A549 (cell line): ENCODE measurements at regions not wholly inside any gene's neighbourhood (a gene's known extent, or its start where the extent isn't known, plus 50 kb on each side); places are given as distances from the start of the nearest gene placed in this dataset.

Experiments
- ATAC-seq, 2 experiments: fragments of 200-7000 bp in 1 of 2; fragments of >200 bp in 1 of 2; cut with Nextera tagmentation in 1 of 2; cut with Tn5 transposase in 1 of 2; 3 replicates each; pipeline versions ENCODE4 v1.8.0 to v1.9.1; 2018 to 2020; ENCODE audit warnings: mild to moderate bottlenecking in 1 of 2, moderate library complexity in 1 of 2
- CTCF ChIA-PET: fragments of 300-600 bp; sonication (Branson Sonifier 250); formaldehyde crosslinking; extraction: SDS; loops from one replicate; lab custom pipeline; 2021; ENCODE audit warnings: antibody characterized with exemption, inconsistent platforms; lab: Yijun Ruan, JAX
- POLR2A ChIA-PET: fragments of 350-600 bp; formaldehyde crosslinking; extraction: SDS; loops from one replicate; lab custom pipeline; 2021; ENCODE audit warnings: antibody characterized with exemption, inconsistent platforms; lab: Yijun Ruan, JAX
- DNase-seq, 2 experiments: peaks; one replicate each; pipeline versions ENCODE4 v3.0.0 to v3.0.0-alpha.2; 2011 to 2016; ENCODE audit warnings: low read depth in 1 of 2, low spot score in 1 of 2
- FAIRE-seq: peaks from 2 replicates; lab custom pipeline; 2011; peaks lifted over from hg19 to GRCh38; lab: Jason Lieb, UNC
- H3K27ac ChIP-seq, 2 experiments: fragments of >200 bp; sonication (Bioruptor Twin); formaldehyde crosslinking; 3 replicates each; pipeline ENCODE4 v1.5.1; 2016 to 2017
- H3K4me1 ChIP-seq: fragments of >200 bp; sonication (Bioruptor Twin); formaldehyde crosslinking; 3 replicates; pipeline ENCODE4 v1.6.1; 2016
- H3K4me2 ChIP-seq: fragments of >200 bp; sonication (Bioruptor Twin); formaldehyde crosslinking; 3 replicates; pipeline ENCODE4 v1.6.1; 2016
- H3K4me3 ChIP-seq: fragments of >200 bp; sonication (Bioruptor Twin); formaldehyde crosslinking; 3 replicates; pipeline ENCODE4 v1.5.1; 2016
- H3K9me3 ChIP-seq: fragments of >200 bp; sonication (Bioruptor Twin); formaldehyde crosslinking; 3 replicates; pipeline ENCODE4 v1.6.1; 2016
- CBX2 ChIP-seq: fragments of 200-600 bp; sonication (generic); IDR thresholded peaks from 2 replicates; pipeline ENCODE4 v1.6.1; 2016; ENCODE audit warnings: low read depth, mild to moderate bottlenecking, borderline replicate concordance
- CBX8 ChIP-seq: fragments of 200-600 bp; sonication (generic); IDR thresholded peaks from 2 replicates; pipeline ENCODE4 v1.6.1; 2016
- CEBPB ChIP-seq, 2 experiments: fragments of >200 bp in 1 of 2; sonication (Bioruptor Twin) in 1 of 2; formaldehyde crosslinking in 1 of 2; IDR thresholded peaks; 2 replicates each; pipeline ENCODE4 v1.6.1; 2012 to 2016
- CHD2 ChIP-seq: fragments of 150-350 bp; IDR thresholded peaks from 2 replicates; pipeline ENCODE4 v1.6.1; 2014; ENCODE audit warnings: low read length; ENCODE audit not compliant: partially characterized antibody
- E2F6 ChIP-seq: IDR thresholded peaks from 2 replicates; pipeline ENCODE4 v1.6.1; 2012; ENCODE audit warnings: low read depth, borderline replicate concordance
- EP300 ChIP-seq, 2 experiments: fragments of >200 bp; sonication (Bioruptor Twin); formaldehyde crosslinking; IDR thresholded peaks; 2 replicates in 1 of 2; 3 replicates in 1 of 2; pipeline ENCODE4 v1.6.1; 2016 to 2017
- FOSB ChIP-seq: fragments of 250-450 bp; sonication (Bioruptor Pico); IDR thresholded peaks from 2 replicates; pipeline ENCODE4 v1.5.0; 2020; ENCODE audit warnings: mild to moderate bottlenecking, moderate library complexity
- FOSL2 ChIP-seq, 2 experiments: fragments of 450-650 bp in 1 of 2; fragments of >200 bp in 1 of 2; sonication (Bioruptor Twin) in 1 of 2; formaldehyde crosslinking; IDR thresholded peaks; 2 replicates each; pipeline versions ENCODE4 v1.5.0 to v1.6.1; 2016 to 2020; ENCODE audit warnings: mild to moderate bottlenecking in 1 of 2, moderate library complexity in 1 of 2
- HDAC2 ChIP-seq: fragments of 200-600 bp; sonication (generic); IDR thresholded peaks from 2 replicates; pipeline ENCODE4 v1.6.1; 2016
- HOXB13 ChIP-seq: fragments of 250-450 bp; sonication (Bioruptor Pico); IDR thresholded peaks from 2 replicates; pipeline ENCODE4 v1.5.0; 2020; ENCODE audit warnings: low read depth, mild to moderate bottlenecking, moderate library complexity
- JUNB ChIP-seq: fragments of >200 bp; sonication (Bioruptor Twin); formaldehyde crosslinking; IDR thresholded peaks from 2 replicates; pipeline ENCODE4 v1.6.1; 2016
- MAFK ChIP-seq: fragments of 450-650 bp; IDR thresholded peaks from 2 replicates; pipeline ENCODE4 v1.6.1; 2014; ENCODE audit not compliant: partially characterized antibody
- MAX ChIP-seq: IDR thresholded peaks from 2 replicates; pipeline ENCODE4 v1.6.1; 2012
- MAZ ChIP-seq: fragments of 150-350 bp; IDR thresholded peaks from 2 replicates; pipeline ENCODE4 v1.6.1; 2014; ENCODE audit warnings: antibody characterized with exemption, low read depth, low read length, borderline replicate concordance
- MYC ChIP-seq: IDR thresholded peaks from 2 replicates; pipeline ENCODE4 v1.6.1; 2012; ENCODE audit warnings: mild to moderate bottlenecking, inconsistent platforms, low read length, improper control_type of control experiment, borderline replicate concordance
- NFE2L2 ChIP-seq: fragments of 150-350 bp; conservative IDR thresholded peaks from 2 replicates; pipeline ENCODE4 v1.6.1; 2014; ENCODE audit warnings: low read length
- NPAS2 ChIP-seq: fragments of 250-450 bp; sonication (Bioruptor Pico); IDR thresholded peaks from 2 replicates; pipeline ENCODE4 v1.8.0; 2022; ENCODE audit warnings: mild to moderate bottlenecking, moderate library complexity, borderline replicate concordance
- POLR2A ChIP-seq: IDR thresholded peaks from 2 replicates; pipeline ENCODE4 v1.6.1; 2012; ENCODE audit warnings: mild to moderate bottlenecking, low read length
- POLR2AphosphoS2 ChIP-seq: conservative IDR thresholded peaks from 2 replicates; pipeline ENCODE4 v1.6.1; 2012; ENCODE audit warnings: low read length, improper control_type of control experiment, inconsistent platforms
- RAD21 ChIP-seq, 2 experiments: fragments of >200 bp in 1 of 2; sonication (Bioruptor Twin) in 1 of 2; formaldehyde crosslinking in 1 of 2; IDR thresholded peaks in 1 of 2; conservative IDR thresholded peaks in 1 of 2; 2 replicates in 1 of 2; 3 replicates in 1 of 2; pipeline ENCODE4 v1.6.1; 2012 to 2018; ENCODE audit warnings: inconsistent platforms in 1 of 2
- RFX5 ChIP-seq: fragments of 450-650 bp; IDR thresholded peaks from 2 replicates; pipeline ENCODE4 v1.7.1; 2014; ENCODE audit warnings: antibody characterized with exemption, mild to moderate bottlenecking, moderate library complexity
- ZC3H11A ChIP-seq: fragments of 450-650 bp; IDR thresholded peaks from 2 replicates; pipeline ENCODE4 v1.6.1; 2014; ENCODE audit warnings: antibody characterized with exemption, mild to moderate bottlenecking
- ZNF302 ChIP-seq: fragments of 250-450 bp; sonication (Bioruptor Pico); IDR thresholded peaks from 2 replicates; pipeline ENCODE4 v1.9.0; 2021; ENCODE audit warnings: inconsistent platforms, mild to moderate bottlenecking, moderate library complexity
- WGBS: methylation state at CpG from one replicate; pipeline ENCODE4 v1.1.6; 2017; ENCODE audit errors: missing lambda C conversion rate; 5-methylcytosine and 5-hydroxymethylcytosine counted together
- TF ChIP-seq, protein P1 (sequence below): fragments of 250-450 bp; sonication (Bioruptor Pico); IDR thresholded peaks from 2 replicates; pipeline ENCODE4 v1.5.0; 2020; ENCODE audit warnings: low read depth, mild to moderate bottlenecking, moderate library complexity
- TF ChIP-seq, protein P2 (sequence below): fragments of >200 bp; sonication (Bioruptor Twin); formaldehyde crosslinking; IDR thresholded peaks from 3 replicates; pipeline ENCODE4 v1.6.1; 2016

DNA sequence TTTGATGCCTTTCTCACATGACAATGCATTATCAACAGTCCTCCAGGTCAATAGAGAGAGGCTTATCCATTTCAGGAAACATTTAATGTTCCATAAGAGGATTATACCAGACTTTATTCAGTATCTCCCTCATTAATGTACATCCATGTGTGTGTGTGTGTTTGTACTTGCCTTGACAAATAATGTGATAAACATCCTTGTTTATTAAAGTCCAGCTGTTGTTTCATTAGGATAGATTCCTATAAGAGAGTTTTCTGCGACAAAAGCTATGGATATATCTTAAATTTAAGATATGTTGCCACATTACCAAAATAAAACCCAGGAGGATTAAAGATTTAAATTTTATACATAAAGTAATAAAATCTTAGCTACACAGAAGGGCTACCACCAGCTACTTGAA lies 492.6 kb downstream of the TOX3 start:
- TF ChIP-seq MAX (no peak), ZNF302 (CRISPR knock-in tag) (no peak), RAD21 (conservative IDR thresholded peaks at IDR 0.05 in 1 of 2, IDR thresholded peaks at IDR 0.05 in 1 of 2) (no peak), E2F6 (no peak), RFX5 (no peak), CBX8 (no peak), HOXB13 (CRISPR knock-in tag) (no peak), CBX2 (no peak), FOSB (CRISPR knock-in tag) (no peak), HDAC2 (no peak), EP300 (IDR thresholded peaks at IDR 0.05) (no peak)
- TF ChIP-seq, protein P1, sequence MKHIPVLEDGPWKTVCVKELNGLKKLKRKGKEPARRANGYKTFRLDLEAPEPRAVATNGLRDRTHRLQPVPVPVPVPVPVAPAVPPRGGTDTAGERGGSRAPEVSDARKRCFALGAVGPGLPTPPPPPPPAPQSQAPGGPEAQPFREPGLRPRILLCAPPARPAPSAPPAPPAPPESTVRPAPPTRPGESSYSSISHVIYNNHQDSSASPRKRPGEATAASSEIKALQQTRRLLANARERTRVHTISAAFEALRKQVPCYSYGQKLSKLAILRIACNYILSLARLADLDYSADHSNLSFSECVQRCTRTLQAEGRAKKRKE (CRISPR knock-in tag), result no peak
- CTCF ChIA-PET, result no interaction called here
- no peak overlapping the region for H3K4me2 ChIP-seq
- WGBS, result 0% methylated on average over 1 of the region's 1 CpG
- FAIRE-seq, result no peak
- POLR2A ChIA-PET, result no interaction called here
- no peaks in the 10 kb centered on the region for H3K4me1 ChIP-seq
- no peak for DNase-seq
- no peak overlapping the region for H3K4me3 ChIP-seq
- no peaks in the 10 kb centered on the region for H3K9me3 ChIP-seq
- ATAC-seq, result no peak
- H3K27ac ChIP-seq, result no peak overlapping the region

- ChIA-PET POLR2A (no interaction called here), CTCF (interaction anchor here (1.6 kb wide), 1 partner anchor 23 kb away, joined by 3 read pairs; no protein-coding TSS in a partner anchor)
- no peaks in the 10 kb centered on the region for H3K9me3 ChIP-seq
- TF ChIP-seq MAX, result no peak
- TF ChIP-seq MAZ, result no peak
- TF ChIP-seq CEBPB (IDR thresholded peaks at IDR 0.05), result no peak
- TF ChIP-seq POLR2A, result no peak
- H3K27ac ChIP-seq, result no peak overlapping the region
- H3K4me1 ChIP-seq, result no peaks in the 10 kb centered on the region
- H3K4me2 ChIP-seq, result no peak overlapping the region
- FAIRE-seq, result no peak
- no peak overlapping the region for H3K4me3 ChIP-seq
- DNase-seq, result no peak
- no peak for ATAC-seq
Measured at GRCh38 chr16:52052818-52053217, 494.1 kb downstream of the TOX3 start.

DNA sequence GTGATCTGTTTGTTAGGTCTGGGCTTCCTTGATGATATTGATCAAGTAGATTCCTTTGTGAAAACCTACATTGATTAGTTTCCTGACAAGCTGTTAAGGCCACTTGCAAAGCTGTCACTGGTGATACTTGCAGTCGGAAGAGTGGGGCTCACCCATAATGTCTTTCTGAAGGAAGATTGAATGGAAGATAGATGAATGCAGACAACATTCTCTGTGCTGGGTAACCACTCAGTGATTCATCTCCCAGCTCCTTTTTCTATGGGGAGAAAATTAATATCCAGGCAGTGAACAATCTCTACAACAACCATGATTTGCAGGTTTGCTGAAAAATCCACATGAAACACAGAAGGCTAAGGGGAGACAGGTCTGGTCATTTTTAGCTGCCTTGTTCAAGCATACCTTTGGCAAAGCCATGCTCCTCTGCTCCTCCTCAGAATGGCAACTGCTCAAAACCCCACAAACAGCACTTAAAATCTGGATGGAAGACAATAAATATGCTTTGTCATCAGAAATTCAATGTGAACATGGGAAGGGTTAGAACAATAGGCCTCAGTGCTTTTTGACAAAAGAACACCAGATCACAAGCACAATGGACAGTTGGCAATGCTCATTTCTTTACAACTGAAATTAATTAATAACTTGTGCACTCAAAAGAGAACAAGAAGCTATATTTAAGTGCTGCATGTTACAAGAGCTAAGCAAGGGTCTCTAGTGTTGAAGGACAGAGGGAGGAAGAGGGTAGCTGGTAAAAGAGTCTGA lies 495.4 kb downstream of the TOX3 start:
- no peak for FAIRE-seq
- no peak for TF ChIP-seq MYC
- TF ChIP-seq MAFK, result peak; percentile 87
- Histone ChIP-seq H3K4me2 (no peak overlapping the region), H3K27ac (no peak overlapping the region), H3K4me1 (no peaks in the 10 kb centered on the region), H3K9me3 (no peaks in the 10 kb centered on the region), H3K4me3 (no peak overlapping the region)
- no peak for DNase-seq
- no peak for ATAC-seq
- ChIA-PET POLR2A (no interaction called here), CTCF (no interaction called here)
- 62% methylated on average over 1 of the region's 1 CpG for WGBS

DNA sequence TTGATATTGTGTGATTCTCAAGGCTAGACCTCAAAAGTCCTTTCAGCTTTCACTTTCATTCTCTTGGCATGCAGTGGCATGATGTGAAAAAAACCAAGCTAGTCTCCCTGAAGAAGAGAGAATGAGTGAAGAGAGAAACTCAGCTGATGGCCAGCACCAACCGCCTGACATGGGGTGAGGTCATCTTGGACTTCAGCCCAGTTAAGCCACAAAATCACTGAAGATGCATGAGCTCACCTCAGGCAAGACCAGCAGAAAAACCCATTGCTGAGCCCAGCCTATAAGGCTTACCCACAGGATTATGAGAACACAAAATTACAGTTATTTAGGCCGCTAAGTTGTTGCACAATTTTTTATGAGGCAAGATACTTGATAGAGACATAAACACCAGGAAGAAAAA lies 496.5 kb downstream of the TOX3 start:
- FAIRE-seq, result no peak
- POLR2A ChIA-PET, result no interaction called here
- no peak for TF ChIP-seq FOSL2 (IDR thresholded peaks at IDR 0.05)
- no peak for TF ChIP-seq FOSL2 (CRISPR knock-in tag; IDR thresholded peaks at IDR 0.05)
- TF ChIP-seq CHD2, result no peak
- TF ChIP-seq JUNB, result no peak
- TF ChIP-seq POLR2AphosphoS2, result no peak
- TF ChIP-seq, protein P2, sequence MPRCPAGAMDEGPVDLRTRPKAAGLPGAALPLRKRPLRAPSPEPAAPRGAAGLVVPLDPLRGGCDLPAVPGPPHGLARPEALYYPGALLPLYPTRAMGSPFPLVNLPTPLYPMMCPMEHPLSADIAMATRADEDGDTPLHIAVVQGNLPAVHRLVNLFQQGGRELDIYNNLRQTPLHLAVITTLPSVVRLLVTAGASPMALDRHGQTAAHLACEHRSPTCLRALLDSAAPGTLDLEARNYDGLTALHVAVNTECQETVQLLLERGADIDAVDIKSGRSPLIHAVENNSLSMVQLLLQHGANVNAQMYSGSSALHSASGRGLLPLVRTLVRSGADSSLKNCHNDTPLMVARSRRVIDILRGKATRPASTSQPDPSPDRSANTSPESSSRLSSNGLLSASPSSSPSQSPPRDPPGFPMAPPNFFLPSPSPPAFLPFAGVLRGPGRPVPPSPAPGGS, result no peak
- TF ChIP-seq NFE2L2, result no peak
- no peak for TF ChIP-seq RFX5
- no peak for TF ChIP-seq ZC3H11A
- no peak for TF ChIP-seq NPAS2
- TF ChIP-seq, all 56 proteins: peak for 0
- no peak overlapping the region for H3K27ac ChIP-seq
- no peaks in the 10 kb centered on the region for H3K4me1 ChIP-seq
- H3K9me3 ChIP-seq, result no peaks in the 10 kb centered on the region; the same call in 2 of the 3 replicates
- 0% methylated on average over 2 of the region's 2 CpGs for WGBS
- H3K4me3 ChIP-seq, result no peak overlapping the region
- CTCF ChIA-PET, result no interaction called here
- no peak overlapping the region for H3K4me2 ChIP-seq
- ATAC-seq, result no peak
- DNase-seq, result no peak
